Osteocyte (in vitro differentiated cells): ENCODE measurements at regions not wholly inside any gene's neighbourhood (a gene's known extent, or its start where the extent isn't known, plus 50 kb on each side); places are given as distances from the start of the nearest gene placed in this dataset.

ENCODE experiments used
- DNase-seq: peaks from one replicate; pipeline ENCODE4 v3.0.0; 2021; ENCODE audit warnings: mixed read lengths; ENCODE audit not compliant: unreplicated experiment; ENCODE audit errors: extremely low spot score
- H3K27ac Mint-ChIP-seq: one replicate; pipeline ENCODE4 v1.8.0; 2021; ENCODE audit warnings: mild to moderate bottlenecking, mixed read lengths; ENCODE audit not compliant: unreplicated experiment
- H3K27me3 Mint-ChIP-seq: one replicate; pipeline ENCODE4 v1.8.0; 2021; ENCODE audit warnings: mixed read lengths; ENCODE audit not compliant: unreplicated experiment
- H3K36me3 Mint-ChIP-seq: one replicate; pipeline ENCODE4 v1.8.0; 2021; ENCODE audit warnings: mixed read lengths; ENCODE audit not compliant: unreplicated experiment
- H3K4me1 Mint-ChIP-seq: one replicate; pipeline ENCODE4 v1.8.0; 2021; ENCODE audit warnings: mixed read lengths; ENCODE audit not compliant: unreplicated experiment
- H3K4me3 Mint-ChIP-seq: one replicate; pipeline ENCODE4 v1.8.0; 2021; ENCODE audit warnings: mild to moderate bottlenecking, moderate library complexity, mixed read lengths; ENCODE audit not compliant: unreplicated experiment
- H3K9me3 Mint-ChIP-seq: one replicate; pipeline ENCODE4 v1.8.0; 2021; ENCODE audit warnings: mixed read lengths; ENCODE audit not compliant: unreplicated experiment
- TF ChIP-seq, protein P1 (sequence below): fragments of 200-600 bp; sonication (generic); IDR thresholded peaks from 2 replicates; pipeline ENCODE4 v1.5.0; 2021; ENCODE audit warnings: antibody characterized with exemption, mild to moderate bottlenecking, moderate library complexity

DNA sequence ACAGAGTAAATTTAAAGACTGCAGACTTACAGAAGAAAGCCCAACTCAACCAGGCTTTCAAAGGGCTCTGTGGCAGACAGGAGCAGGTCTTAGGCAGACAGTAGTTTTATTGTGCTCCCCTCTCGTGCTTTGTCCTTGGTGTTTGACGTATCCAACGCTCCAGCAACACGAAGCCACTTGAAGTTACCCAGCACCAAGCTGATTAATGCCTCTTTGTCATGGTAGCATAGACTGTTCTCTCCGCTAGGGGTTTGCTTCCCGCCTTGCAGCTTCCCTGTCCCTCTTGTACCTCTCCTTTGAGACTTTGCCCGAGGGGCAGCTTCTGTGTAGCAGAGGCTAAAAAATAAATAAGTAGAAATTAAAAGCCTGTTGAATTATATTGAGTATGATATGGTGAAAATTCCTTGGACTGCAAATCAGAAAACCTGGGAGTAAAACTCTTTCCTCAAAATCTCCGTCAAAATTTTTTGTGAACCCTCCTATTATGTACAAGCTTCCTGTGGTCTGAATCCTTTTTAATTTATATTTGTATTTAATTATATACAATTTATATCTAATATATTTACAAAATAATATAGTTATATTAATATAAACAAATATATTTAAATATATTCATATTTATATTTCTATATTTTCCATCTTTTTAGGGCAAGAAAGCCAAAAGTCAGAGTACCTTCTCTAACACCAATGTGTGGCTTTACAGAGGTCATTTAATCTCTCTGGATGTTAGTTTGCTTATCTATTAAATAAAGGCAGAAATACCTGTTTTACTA lies 405.4 kb downstream of the DMAC1 start:
- H3K4me1 Mint-ChIP-seq: no peaks in the 10 kb centered on the region
- H3K4me3 Mint-ChIP-seq: no peak overlapping the region
- no peaks in the 10 kb centered on the region for H3K36me3 Mint-ChIP-seq
- TF ChIP-seq, protein P1, sequence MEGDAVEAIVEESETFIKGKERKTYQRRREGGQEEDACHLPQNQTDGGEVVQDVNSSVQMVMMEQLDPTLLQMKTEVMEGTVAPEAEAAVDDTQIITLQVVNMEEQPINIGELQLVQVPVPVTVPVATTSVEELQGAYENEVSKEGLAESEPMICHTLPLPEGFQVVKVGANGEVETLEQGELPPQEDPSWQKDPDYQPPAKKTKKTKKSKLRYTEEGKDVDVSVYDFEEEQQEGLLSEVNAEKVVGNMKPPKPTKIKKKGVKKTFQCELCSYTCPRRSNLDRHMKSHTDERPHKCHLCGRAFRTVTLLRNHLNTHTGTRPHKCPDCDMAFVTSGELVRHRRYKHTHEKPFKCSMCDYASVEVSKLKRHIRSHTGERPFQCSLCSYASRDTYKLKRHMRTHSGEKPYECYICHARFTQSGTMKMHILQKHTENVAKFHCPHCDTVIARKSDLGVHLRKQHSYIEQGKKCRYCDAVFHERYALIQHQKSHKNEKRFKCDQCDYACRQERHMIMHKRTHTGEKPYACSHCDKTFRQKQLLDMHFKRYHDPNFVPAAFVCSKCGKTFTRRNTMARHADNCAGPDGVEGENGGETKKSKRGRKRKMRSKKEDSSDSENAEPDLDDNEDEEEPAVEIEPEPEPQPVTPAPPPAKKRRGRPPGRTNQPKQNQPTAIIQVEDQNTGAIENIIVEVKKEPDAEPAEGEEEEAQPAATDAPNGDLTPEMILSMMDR: no peak
- no peak for DNase-seq
- peaks cover 2% of the 10 kb centered on the region for H3K27me3 Mint-ChIP-seq
- no peak overlapping the region for H3K27ac Mint-ChIP-seq
- no peaks in the 10 kb centered on the region for H3K9me3 Mint-ChIP-seq

DNA sequence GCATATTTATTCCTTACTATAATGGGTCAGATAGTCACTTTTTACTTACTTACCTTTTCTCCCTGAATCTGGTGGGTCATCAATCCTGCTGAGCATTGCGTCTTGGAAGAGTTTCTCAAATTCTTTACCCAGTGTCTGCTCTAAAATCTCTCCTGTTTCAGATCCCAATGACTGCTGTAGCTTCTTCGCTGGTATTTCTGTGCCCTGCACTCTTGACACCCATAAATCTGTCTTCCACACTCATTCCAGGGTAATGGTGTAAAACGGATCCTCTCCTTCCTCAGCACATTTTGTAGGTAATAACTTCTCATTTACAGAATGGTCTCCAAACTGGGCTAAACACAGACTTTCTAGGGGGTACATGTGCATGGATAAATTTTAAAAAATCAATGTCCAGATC lies 407.4 kb downstream of the DMAC1 start:
- Mint-ChIP-seq H3K4me3 (no peak overlapping the region), H3K9me3 (no peaks in the 10 kb centered on the region)

DNA sequence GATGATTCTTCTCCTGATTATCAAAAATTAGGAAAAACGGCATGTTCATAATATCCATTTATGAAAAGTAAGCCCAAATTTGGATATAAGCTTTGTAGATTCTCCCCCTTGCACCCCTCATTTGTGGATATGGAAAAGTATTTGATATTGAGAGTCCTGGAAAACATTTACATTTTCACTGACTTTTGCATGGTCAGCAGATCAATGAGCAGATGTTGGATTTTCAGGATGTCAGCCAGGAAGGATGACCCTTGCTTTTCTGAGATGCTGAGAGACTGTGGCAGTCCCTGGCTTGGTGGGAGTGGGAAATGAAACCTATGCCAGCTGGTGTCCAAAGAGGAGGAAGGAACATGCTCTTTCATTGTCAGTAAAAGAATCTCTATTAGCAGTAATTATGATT lies 410.8 kb downstream of the DMAC1 start:
- Mint-ChIP-seq H3K4me3 (no peak overlapping the region), H3K9me3 (no peaks in the 10 kb centered on the region), H3K27me3 (no peaks in the 10 kb centered on the region), H3K27ac (no peak overlapping the region), H3K36me3 (no peaks in the 10 kb centered on the region), H3K4me1 (no peaks in the 10 kb centered on the region)
- TF ChIP-seq, protein P1: no peak
- DNase-seq: no peak

More for the DNA sequence above, 407.4 kb downstream of the DMAC1 start:
- no peak for DNase-seq
- Mint-ChIP-seq H3K27me3 (peaks cover 2% of the 10 kb centered on the region), H3K4me1 (no peaks in the 10 kb centered on the region), H3K27ac (no peak overlapping the region), H3K36me3 (no peaks in the 10 kb centered on the region)
- TF ChIP-seq, protein P1: no peak

DNA sequence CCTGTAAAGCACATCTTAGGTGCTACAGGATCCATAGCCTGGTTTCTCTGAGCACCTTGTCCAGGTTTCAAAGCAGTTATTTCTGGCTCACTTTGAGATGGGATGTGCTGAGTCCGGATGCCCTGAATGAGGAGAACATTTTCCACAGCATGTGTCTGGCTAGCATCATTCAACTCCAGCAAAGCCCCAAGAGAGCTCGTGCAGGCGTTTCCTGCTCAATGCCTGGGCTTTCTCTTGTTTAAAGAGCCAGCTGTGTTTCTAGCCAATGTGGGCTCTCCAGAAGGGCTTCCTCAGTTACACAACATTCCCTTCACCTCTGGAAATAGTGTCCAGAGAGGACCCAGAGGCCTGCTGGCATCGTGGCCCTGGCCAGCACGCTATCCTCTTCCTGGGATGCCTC lies 411.7 kb downstream of the DMAC1 start:
- Mint-ChIP-seq H3K4me1 (no peaks in the 10 kb centered on the region), H3K27ac (no peak overlapping the region), H3K4me3 (no peak overlapping the region), H3K36me3 (no peaks in the 10 kb centered on the region), H3K9me3 (no peaks in the 10 kb centered on the region), H3K27me3 (no peaks in the 10 kb centered on the region)
- TF ChIP-seq, protein P1: no peak
- DNase-seq: no peak

DNA sequence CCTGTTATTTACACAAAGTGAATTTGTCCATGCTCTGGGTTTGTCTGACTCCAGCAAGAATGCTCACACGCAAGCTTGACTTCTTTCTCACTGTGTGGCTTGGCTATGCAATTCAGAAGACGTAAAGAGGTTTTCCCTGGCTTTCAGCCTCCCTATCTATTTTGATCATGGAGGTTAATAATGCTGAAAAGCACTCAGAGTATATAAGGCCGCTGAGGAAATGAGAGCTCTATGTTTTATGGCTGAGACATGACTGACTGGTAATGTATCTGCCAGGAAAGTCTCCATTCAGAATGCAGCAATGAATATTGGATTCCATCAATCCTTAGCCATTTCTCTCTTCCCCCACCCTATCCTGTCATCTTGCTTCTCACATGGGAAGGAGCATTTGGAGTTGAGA lies 417.3 kb downstream of the DMAC1 start:
- TF ChIP-seq, protein P1: no peak
- Mint-ChIP-seq H3K9me3 (no peaks in the 10 kb centered on the region), H3K27me3 (no peaks in the 10 kb centered on the region), H3K4me3 (no peak overlapping the region), H3K36me3 (no peaks in the 10 kb centered on the region), H3K27ac (no peak overlapping the region), H3K4me1 (no peaks in the 10 kb centered on the region)
- DNase-seq: no peak
